HL-60 (cell line): ENCODE measurements at regions not wholly inside any gene's neighbourhood (a gene's known extent, or its start where the extent isn't known, plus 50 kb on each side); places are given as distances from the start of the nearest gene placed in this dataset.

Experiments used
- CTCF ChIP-seq: IDR thresholded peaks from one replicate; pipeline ENCODE4 v1.5.1; 2011; ENCODE audit warnings: low read length, control low read depth, inconsistent platforms; ENCODE audit not compliant: insufficient read depth
- SPI1 ChIP-seq: IDR thresholded peaks from 2 replicates; pipeline ENCODE4 v1.6.1; 2012; ENCODE audit warnings: low read depth, mild to moderate bottlenecking, borderline replicate concordance

GRCh38 chr18:67672716-67673115 lies 156.2 kb upstream of the DSEL start:
- TF ChIP-seq SPI1 (no peak), CTCF (no peak)
